GM18873 (cell line): ENCODE measurements at regions not wholly inside any gene's neighbourhood (a gene's known extent, or its start where the extent isn't known, plus 50 kb on each side); places are given as distances from the start of the nearest gene placed in this dataset.
"Not testable (repeated sequence)": the region's sequence is repeated elsewhere in the genome, so short reads cannot be mapped to it uniquely, and the experiment has no call there.

Source experiments
- ATAC-seq: cut with Tn5 transposase; IDR thresholded peaks from one replicate; pipeline ENCODE4 v1.9.1; 2021; ENCODE audit warnings: mild to moderate bottlenecking, moderate library complexity, moderate number of reproducible peaks; ENCODE audit not compliant: unreplicated experiment, low FRiP score

- ATAC-seq: no peak
Observed at GRCh38 chr2:53227535-53227934, 540.1 kb upstream of the CHAC2 start.

DNA sequence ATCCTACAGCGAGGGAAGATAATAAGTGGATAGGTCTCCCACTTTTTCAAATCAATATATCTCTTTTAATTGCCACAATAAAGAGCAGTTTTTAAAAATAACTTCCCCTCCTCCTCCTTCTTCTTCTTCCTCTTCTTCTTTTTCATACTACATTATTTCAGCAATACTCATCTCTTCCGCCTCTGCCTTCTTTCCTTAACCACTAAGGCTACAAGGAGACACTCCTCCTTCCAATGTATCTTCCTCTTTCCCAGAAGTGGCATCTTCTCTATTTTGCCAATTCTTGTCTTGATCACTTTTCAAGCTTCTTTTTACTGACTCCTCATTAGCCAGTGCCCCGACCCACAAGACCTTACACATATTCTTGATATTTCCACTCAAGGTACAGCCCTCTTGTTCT, 546.6 kb upstream of the CHAC2 start:
- no peak for ATAC-seq

GRCh38 chr2:53217250-53217649, 550.4 kb upstream of the CHAC2 start:
- no peak for ATAC-seq

DNA sequence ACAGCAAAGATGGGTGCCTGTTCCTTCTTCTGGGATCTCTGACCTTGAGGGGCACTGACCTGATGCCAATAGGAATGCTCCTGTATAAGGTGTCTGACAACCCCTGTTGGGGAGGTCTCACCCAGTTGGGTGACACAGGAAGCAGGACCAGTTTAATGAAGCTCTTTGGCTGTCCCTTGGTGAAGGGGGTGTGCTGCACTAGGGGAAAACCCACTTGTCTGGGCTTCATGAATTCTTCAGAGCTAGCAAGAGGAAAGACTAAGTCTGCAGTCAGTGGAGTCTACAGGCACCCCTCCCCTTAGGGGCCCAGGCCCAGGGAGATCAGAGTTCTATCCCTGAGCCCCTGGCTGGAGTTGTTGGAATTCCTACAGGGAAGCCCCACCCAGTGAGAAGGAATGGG, 550.8 kb upstream of the CHAC2 start:
- ATAC-seq: no peak

- no peak for ATAC-seq
Observed at GRCh38 chr2:53212576-53212975, 555.0 kb upstream of the CHAC2 start.

DNA sequence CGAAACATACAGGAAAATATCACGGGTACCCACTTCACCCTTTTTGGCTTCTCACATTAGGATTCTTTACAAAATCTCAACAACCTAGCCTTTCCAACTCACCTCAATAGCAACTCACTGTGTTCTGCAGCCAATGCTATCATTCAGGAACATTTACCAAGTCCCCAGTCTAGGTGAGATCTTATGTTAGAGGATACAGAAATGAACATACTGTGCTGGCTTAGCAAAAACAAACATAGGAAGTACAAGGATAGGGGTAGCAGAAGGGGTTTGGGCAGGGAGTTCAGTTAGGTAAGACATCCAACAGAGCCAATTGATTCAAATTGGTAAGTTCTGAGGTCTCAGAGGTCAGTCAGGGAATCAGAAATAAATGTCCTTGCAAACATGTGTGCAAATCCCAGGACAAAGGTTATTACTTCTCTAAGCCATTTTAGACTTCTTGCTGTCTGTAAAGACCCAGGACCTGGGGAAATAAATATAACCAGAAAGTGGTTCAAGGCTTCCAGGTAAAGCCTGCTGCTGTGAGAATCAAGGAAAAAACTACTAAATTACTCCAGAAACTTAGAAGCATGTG, 556.3 kb upstream of the CHAC2 start:
- ATAC-seq: no peak

GRCh38 chr2:53210538-53210937, 557.1 kb upstream of the CHAC2 start:
- no peak for ATAC-seq

DNA sequence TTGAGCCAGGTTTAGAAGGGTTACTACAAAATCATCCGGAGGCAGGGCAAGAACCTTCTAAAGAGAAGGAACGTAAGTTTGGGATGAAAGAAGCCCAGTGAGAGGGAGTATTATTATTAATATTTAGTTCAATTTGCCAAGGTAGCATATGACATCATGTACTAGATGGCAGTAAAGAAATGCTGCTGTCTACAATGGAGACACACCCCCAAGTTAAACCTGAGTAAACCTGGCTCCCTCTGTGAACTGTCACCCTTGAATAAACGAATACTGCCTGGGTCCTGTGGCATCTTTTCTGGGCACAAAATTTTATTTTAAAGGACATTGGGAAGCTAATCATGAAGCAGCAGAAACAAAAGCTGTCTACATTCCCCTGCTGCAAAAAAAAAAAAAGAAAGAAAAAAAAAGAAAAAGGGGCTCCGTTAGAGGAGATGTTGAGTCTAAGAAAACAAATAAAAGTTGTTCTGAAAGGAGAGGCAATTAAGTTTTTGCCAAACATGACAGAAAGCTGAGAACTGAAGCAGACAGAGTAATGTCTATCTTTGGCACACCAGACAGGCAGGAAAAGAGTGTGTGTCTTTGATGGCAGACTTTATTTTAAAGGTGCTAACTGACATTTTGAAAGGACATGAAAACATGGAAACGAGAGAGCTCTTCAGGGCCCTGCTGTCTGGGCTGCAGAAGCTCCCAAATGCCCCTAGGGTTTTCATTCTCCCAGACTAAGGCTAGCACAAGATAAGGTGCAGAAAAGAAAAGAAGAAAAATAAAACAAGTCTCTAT, 557.7 kb upstream of the CHAC2 start:
- ATAC-seq: no peak

GRCh38 chr2:53208815-53209214, 558.8 kb upstream of the CHAC2 start:
- ATAC-seq: no peak

GRCh38 chr2:53206226-53206625, 561.4 kb upstream of the CHAC2 start:
- ATAC-seq: not testable (repeated sequence)

- no peak for ATAC-seq
Observed at GRCh38 chr2:53202063-53202462, 565.5 kb upstream of the CHAC2 start.

DNA sequence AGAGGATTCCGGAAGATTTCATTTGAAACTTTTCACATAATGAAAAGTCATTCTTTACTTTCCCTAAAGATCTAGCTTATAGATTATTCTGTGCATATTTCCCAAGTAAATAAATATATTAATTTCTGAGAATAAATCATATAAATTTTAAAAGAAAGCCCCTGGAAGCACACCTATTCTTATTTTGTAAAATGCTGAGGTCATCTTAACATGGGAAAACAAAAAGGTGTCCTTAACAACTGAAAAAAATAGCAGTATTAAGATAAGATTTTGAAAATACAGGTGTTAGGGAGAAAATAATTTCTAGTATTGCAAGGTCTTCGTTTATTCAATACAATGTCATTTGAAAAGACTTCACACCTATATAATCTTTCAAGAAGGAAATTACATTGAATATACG, 567.5 kb upstream of the CHAC2 start:
- no peak for ATAC-seq

GRCh38 chr2:53188851-53189510, 578.6 kb upstream of the CHAC2 start:
- ATAC-seq: no peak

- ATAC-seq: no peak
Observed at GRCh38 chr2:53183581-53183980, 584.0 kb upstream of the CHAC2 start.

- ATAC-seq: no peak
Observed at GRCh38 chr2:53182601-53183000, 585.0 kb upstream of the CHAC2 start.

DNA sequence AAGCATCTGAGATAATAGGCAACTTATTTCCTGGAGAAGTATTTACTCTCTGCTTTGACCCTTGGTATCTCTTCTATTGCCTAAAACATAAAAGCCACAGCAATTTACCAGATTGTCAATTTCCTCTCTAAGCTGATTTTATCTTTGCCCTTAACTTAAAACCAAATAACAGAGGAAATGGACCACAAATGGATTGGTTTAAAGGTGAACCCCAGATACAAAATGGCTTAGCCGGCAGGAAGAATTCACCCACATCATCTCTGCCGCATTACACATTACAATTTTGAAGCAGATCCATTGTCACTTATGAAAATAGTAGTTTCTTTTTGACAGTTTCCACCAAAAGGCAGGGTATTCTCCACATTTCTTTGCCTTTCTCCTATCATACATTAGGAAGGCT, 585.8 kb upstream of the CHAC2 start:
- no peak for ATAC-seq

- ATAC-seq: no peak
Observed at GRCh38 chr2:53177327-53177726, 590.3 kb upstream of the CHAC2 start.

- no peak for ATAC-seq
Observed at GRCh38 chr2:53174539-53174938, 593.1 kb upstream of the CHAC2 start.

DNA sequence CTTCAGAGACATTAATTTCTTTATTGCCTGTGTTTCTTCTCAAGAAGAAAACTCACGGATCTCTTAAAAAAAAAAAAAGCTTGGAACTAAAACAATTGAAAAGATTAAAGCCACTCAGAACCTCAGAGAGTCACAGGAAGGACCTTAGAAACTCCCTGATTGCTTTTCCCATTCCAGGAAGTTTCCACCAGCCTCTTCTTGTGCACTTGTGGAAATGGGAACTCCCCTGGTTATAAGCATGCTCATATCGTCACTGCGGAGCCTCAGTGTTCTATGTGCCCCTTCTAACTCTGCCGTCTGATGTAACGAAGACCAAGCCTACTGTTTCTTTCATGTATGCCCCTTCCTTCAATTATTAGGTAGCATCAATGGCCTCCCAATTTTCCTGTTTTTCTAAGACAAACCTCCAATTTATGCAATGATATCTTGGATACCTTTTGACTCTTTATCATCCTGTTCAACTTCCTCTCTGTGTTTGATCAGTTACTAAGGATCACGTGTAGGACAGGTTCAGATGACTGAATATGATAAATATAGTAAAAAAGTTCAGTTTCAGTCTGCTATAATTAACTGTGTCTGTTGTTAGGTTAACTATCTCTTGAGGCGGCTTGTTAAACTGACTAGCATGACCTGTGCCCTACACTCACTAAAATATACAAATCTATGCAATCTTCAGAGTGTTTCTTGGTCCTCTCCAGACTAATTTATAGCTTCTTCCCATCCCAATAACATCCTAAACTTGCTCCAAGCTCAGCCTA, 593.7 kb upstream of the CHAC2 start:
- ATAC-seq: no peak

DNA sequence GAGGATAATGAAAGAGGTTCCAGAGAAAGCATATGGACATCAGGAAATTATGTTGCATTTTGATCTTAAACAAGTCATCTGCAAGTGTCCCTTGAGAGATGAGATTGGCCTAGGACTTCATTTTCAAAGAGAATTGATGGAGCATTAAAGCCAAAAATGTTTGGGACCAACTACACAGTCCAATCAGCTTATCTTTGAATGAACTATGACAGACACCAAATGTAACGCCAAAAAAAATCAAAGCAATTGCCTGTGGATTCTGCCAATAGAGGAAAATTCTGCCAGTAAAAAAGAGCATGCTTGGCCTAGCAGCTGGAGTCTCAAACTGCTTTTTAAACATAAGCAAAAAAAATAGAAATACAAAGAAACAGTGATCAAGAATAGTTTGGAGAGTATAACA, 594.5 kb upstream of the CHAC2 start:
- no peak for ATAC-seq

DNA sequence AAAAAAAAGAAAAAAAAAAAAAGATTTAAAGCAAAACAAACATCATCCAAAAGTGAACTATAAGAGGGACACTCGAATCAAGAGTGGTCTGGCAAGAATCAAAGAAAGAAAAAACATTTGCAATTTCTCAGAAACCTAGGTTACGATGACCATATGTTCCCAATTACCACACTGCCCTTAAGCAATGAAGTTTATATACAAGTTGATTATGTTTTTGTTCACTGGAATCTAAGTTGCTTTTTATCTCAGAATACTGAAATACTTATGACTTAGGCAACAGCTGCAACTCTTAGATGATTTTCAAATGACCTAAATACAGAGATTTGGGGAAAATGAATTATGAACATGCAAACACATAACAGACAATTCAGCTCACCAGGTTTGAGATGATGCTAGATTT, 597.1 kb upstream of the CHAC2 start:
- no peak for ATAC-seq
